HepG2 (cell line): ENCODE measurements at regions not wholly inside any gene's neighbourhood (a gene's known extent, or its start where the extent isn't known, plus 50 kb on each side); places are given as distances from the start of the nearest gene placed in this dataset.

ENCODE experiments used
- ATAC-seq: fragments of 200-7000 bp; cut with Tn5 transposase; 3 replicates; pipeline ENCODE4 v1.9.1; 2020; ENCODE audit warnings: mild to moderate bottlenecking, moderate library complexity
- BruUV-seq: library from RNA; stranded (reverse); fragments of 400-500 nt; replicated peaks from 2 replicates; lab custom pipeline; 2021; lab: Mats Ljungman, UMichigan
- CTCF ChIA-PET: fragments of 300-600 bp; formaldehyde crosslinking; extraction: SDS; loops from one replicate; lab custom pipeline; 2021; ENCODE audit warnings: low total read pairs, inconsistent platforms, low intra/inter-chr PET ratio; lab: Yijun Ruan, JAX
- POLR2A ChIA-PET: fragments of 350-600 bp; sonication (Branson Sonifier 250); formaldehyde crosslinking; loops from one replicate; lab custom pipeline; 2020; ENCODE audit warnings: antibody characterized with exemption, inconsistent platforms; lab: Yijun Ruan, JAX
- DNase-seq: peaks from one replicate; pipeline ENCODE4 v3.0.0-alpha.2; 2015; ENCODE audit warnings: low spot score
- FAIRE-seq: peaks from 3 replicates; lab custom pipeline; 2011; peaks lifted over from hg19 to GRCh38; lab: Jason Lieb, UNC
- H2AFZ ChIP-seq: one replicate; pipeline ENCODE4 v1.6.1; 2011; ENCODE audit warnings: low read length, inconsistent platforms
- H3K27ac ChIP-seq: fragments of 300-600 bp; 3 replicates; pipeline ENCODE4 v1.8.0; 2011; ENCODE audit warnings: mixed run types, mild to moderate bottlenecking, mixed read lengths, low read length, inconsistent platforms; ENCODE audit not compliant: insufficient read depth; ENCODE audit errors: extremely low read length
- H3K27me3 ChIP-seq, 2 experiments: fragments of 200-600 bp in 1 of 2; 2 replicates in 1 of 2; 3 replicates in 1 of 2; pipeline versions ENCODE4 v1.6.0 to v1.8.0; 2011; ENCODE audit warnings: low read length in 2 of 2, mild to moderate bottlenecking in 2 of 2, moderate library complexity in 2 of 2, inconsistent platforms in 1 of 2; ENCODE audit not compliant: insufficient read depth in 2 of 2, control insufficient read depth in 1 of 2
- H3K36me3 ChIP-seq, 2 experiments: fragments of 200-600 bp in 1 of 2; replicated peaks in 1 of 2; 2 replicates in 1 of 2; 3 replicates in 1 of 2; pipeline versions ENCODE4 v1.5.1 to v1.8.0; 2011; ENCODE audit warnings: low read length in 2 of 2, inconsistent platforms in 1 of 2; ENCODE audit not compliant: insufficient read depth in 2 of 2, control insufficient read depth in 1 of 2
- H3K4me1 ChIP-seq: 2 replicates; pipeline ENCODE4 v1.5.1; 2012; ENCODE audit warnings: low read length, inconsistent platforms; ENCODE audit not compliant: insufficient read depth
- H3K4me2 ChIP-seq: 2 replicates; pipeline ENCODE4 v1.6.0; 2011; ENCODE audit warnings: low read depth, low read length, inconsistent platforms
- H3K4me3 ChIP-seq, 3 experiments: fragments of 200-600 bp in 1 of 3; sonication (generic), shearing (Covaris generic) in 1 of 3; replicated peaks in 1 of 3; 2 replicates each; pipeline ENCODE4 v1.5.1; 2011 to 2016; ENCODE audit warnings: low read length in 3 of 3, inconsistent platforms in 2 of 3, low read depth in 2 of 3, mild to moderate bottlenecking in 2 of 3, control low read depth in 1 of 3, mixed read lengths in 1 of 3; ENCODE audit not compliant: insufficient read depth in 1 of 3
- H3K79me2 ChIP-seq: one replicate; pipeline ENCODE4 v1.6.1; 2011; ENCODE audit warnings: low read length, inconsistent platforms; ENCODE audit not compliant: insufficient read depth
- H3K9ac ChIP-seq: 2 replicates; pipeline ENCODE4 v1.6.0; 2011; ENCODE audit warnings: mild to moderate bottlenecking, low read depth, low read length, inconsistent platforms; ENCODE audit not compliant: insufficient read depth
- H3K9me3 ChIP-seq: 2 replicates; pipeline ENCODE4 v1.5.1; 2012; ENCODE audit warnings: mild to moderate bottlenecking, low read length
- H4K20me1 ChIP-seq: 2 replicates; pipeline ENCODE4 v1.6.0; 2011; ENCODE audit warnings: inconsistent platforms, mild to moderate bottlenecking, low read length, moderate library complexity; ENCODE audit not compliant: insufficient read depth
- ARNT2 ChIP-seq: sonication (generic); formaldehyde crosslinking; IDR thresholded peaks from 2 replicates; pipeline ENCODE4 v1.8.0; 2022; ENCODE audit warnings: mild to moderate bottlenecking, low read depth, missing genetic modification reagents, moderate library complexity
- CERS6 ChIP-seq: sonication (generic); formaldehyde crosslinking; IDR thresholded peaks from 2 replicates; pipeline ENCODE4 v1.5.0; 2020; ENCODE audit warnings: missing genetic modification reagents
- E2F1 ChIP-seq: sonication (generic); formaldehyde crosslinking; IDR thresholded peaks from 2 replicates; pipeline ENCODE4 v1.5.0; 2020; ENCODE audit warnings: missing genetic modification reagents
- GATAD2A ChIP-seq: IDR thresholded peaks from 2 replicates; pipeline ENCODE4 v1.6.1; 2016
- HMGA1 ChIP-seq: sonication (generic); formaldehyde crosslinking; conservative IDR thresholded peaks from 2 replicates; pipeline ENCODE4 v1.4.0; 2020; ENCODE audit warnings: missing genetic modification reagents
- HNRNPUL1 ChIP-seq: fragments of 200-400 bp; formaldehyde crosslinking; IDR thresholded peaks from 2 replicates; pipeline ENCODE4 v1.6.1; 2017; ENCODE audit warnings: low read depth, mild to moderate bottlenecking, low read length, moderate library complexity
- ISL2 ChIP-seq: sonication (generic); formaldehyde crosslinking; IDR thresholded peaks from 2 replicates; pipeline ENCODE4 v1.5.0; 2020; ENCODE audit warnings: missing genetic modification reagents
- KDM3A ChIP-seq: IDR thresholded peaks from 2 replicates; pipeline ENCODE4 v1.6.1; 2018; ENCODE audit warnings: low read depth, missing compliant biosample characterization
- LCORL ChIP-seq, 2 experiments: fragments of 450-650 bp in 1 of 2; sonication (generic) in 1 of 2; formaldehyde crosslinking in 1 of 2; IDR thresholded peaks; 2 replicates each; pipeline versions ENCODE4 v1.5.0 to v1.6.1; 2017 to 2020; ENCODE audit warnings: antibody characterized with exemption in 1 of 2, missing genetic modification reagents in 1 of 2
- MAFF ChIP-seq: IDR thresholded peaks from 2 replicates; pipeline ENCODE4 v1.6.1; 2011; ENCODE audit warnings: low read depth, low read length, improper control_type of control experiment
- MLLT10 ChIP-seq: sonication (generic); formaldehyde crosslinking; IDR thresholded peaks from 2 replicates; pipeline ENCODE4 v1.4.0; 2020; ENCODE audit warnings: missing genetic modification reagents
- NONO ChIP-seq, 2 experiments: fragments of 450-650 bp in 1 of 2; sonication (generic) in 1 of 2; formaldehyde crosslinking in 1 of 2; IDR thresholded peaks in 1 of 2; conservative IDR thresholded peaks in 1 of 2; 2 replicates each; pipeline versions ENCODE4 v1.6.1 to v1.8.0; 2017 to 2022; ENCODE audit warnings: mild to moderate bottlenecking in 1 of 2, missing genetic modification reagents in 1 of 2, moderate library complexity in 1 of 2
- RBM39 ChIP-seq: fragments of 200-400 bp; formaldehyde crosslinking; IDR thresholded peaks from one replicate; pipeline ENCODE4 v1.6.1; 2018; ENCODE audit warnings: antibody characterized with exemption, mild to moderate bottlenecking, low read depth, low read length; ENCODE audit not compliant: poor library complexity, severe bottlenecking
- RFXANK ChIP-seq: IDR thresholded peaks from 2 replicates; pipeline ENCODE4 v1.6.1; 2016
- ZNF841 ChIP-seq: sonication (generic); formaldehyde crosslinking; IDR thresholded peaks from 2 replicates; pipeline ENCODE4 v1.8.1; 2023; ENCODE audit warnings: missing genetic modification reagents, borderline replicate concordance
- WGBS: methylation state at CpG from one replicate; pipeline ENCODE4 v1.1.6; 2017; ENCODE audit warnings: low lambda C conversion rate; 5-methylcytosine and 5-hydroxymethylcytosine counted together
- in situ Hi-C: cut with HindIII; loops from 2 replicates; pipeline ENCODE4 v1.10.0; 2017; ENCODE audit warnings: low pct_unique_long_range_greater_than_20kb; ENCODE audit not compliant: extremely low pct_ligation_motif_present
- intact Hi-C: fragments of 100-400 bp; cut with micrococcal nuclease; formaldehyde crosslinking; loops from one replicate; pipeline ENCODE4 v1.10.0; 2022; ENCODE audit not compliant: unreplicated experiment

GRCh38 chr15:25955628-25956027 lies 92.5 kb upstream of the ATP10A start:
- Histone ChIP-seq H3K9me3 (0 out of 2 replicates have a peak, but pooled peaks cover 7% of the 10 kb centered on the region), H3K27ac (no peak overlapping the region), H3K4me2 (no peak overlapping the region), H3K4me1 (no peaks in the 10 kb centered on the region), H3K36me3 (no peaks in the 10 kb centered on the region), H3K27me3 (no peaks in the 10 kb centered on the region), H3K79me2 (no peaks in the 10 kb centered on the region), H2AFZ (no peak overlapping the region), H4K20me1 (no peaks in the 10 kb centered on the region), H3K4me3 (no peak overlapping the region), H3K9ac (no peak overlapping the region)
- 3% methylated on average over 2 of the region's 2 CpGs for WGBS
- in situ Hi-C loops (no loop called here), intact Hi-C loops (no loop called here)
- TF ChIP-seq MLLT10 (CRISPR knock-in tag) (no peak), ISL2 (CRISPR knock-in tag) (no peak), E2F1 (CRISPR knock-in tag) (no peak), MAFF (no peak), CERS6 (CRISPR knock-in tag) (no peak), RBM39 (no peak), KDM3A (no peak), NONO (IDR thresholded peaks at IDR 0.05) (no peak), NONO (CRISPR knock-in tag; conservative IDR thresholded peaks at IDR 0.05) (no peak), RFXANK (CRISPR knock-in tag) (no peak), ARNT2 (CRISPR knock-in tag) (no peak), GATAD2A (CRISPR knock-in tag) (no peak), HNRNPUL1 (no peak), ZNF841 (CRISPR knock-in tag) (no peak), HMGA1 (CRISPR knock-in tag) (no peak), LCORL (IDR thresholded peaks at IDR 0.05) (no peak), LCORL (CRISPR knock-in tag; IDR thresholded peaks at IDR 0.05) (no peak)
- no peak for ATAC-seq
- POLR2A ChIA-PET, result no interaction called here
- FAIRE-seq, result no peak
- no peak for DNase-seq
- CTCF ChIA-PET, result no interaction called here
- BruUV-seq, result no TSS peak
